Heart left ventricle (tissue), 16 donors: ENCODE measurements at regions not wholly inside any gene's neighbourhood (a gene's known extent, or its start where the extent isn't known, plus 50 kb on each side); places are given as distances from the start of the nearest gene placed in this dataset.

Experiments used
- ATAC-seq, 4 donors: fragments of 200-7000 bp; cut with Tn5 transposase; one replicate each; pipeline ENCODE4 v1.9.1; 2020 to 2022; ENCODE audit warnings: moderate library complexity in 4 of 4, mild to moderate bottlenecking in 3 of 4, moderate number of reproducible peaks in 1 of 4
- DNase-seq, 5 donors: peaks; one replicate each; pipeline ENCODE4 v3.0.0-alpha.2; 2020
- H3K27ac ChIP-seq, 12 donors: fragments of 200-600 bp; sonication (generic) in 4 of 12; one replicate each; pipeline versions ENCODE4 v1.5.0 to v1.8.0; 2016 to 2022; ENCODE audit warnings: mild to moderate bottlenecking in 2 of 12
- H3K27me3 ChIP-seq, 9 donors: fragments of 200-600 bp; sonication (generic) in 2 of 9; one replicate each; pipeline versions ENCODE4 v1.5.1 to v1.8.0; 2016 to 2022; ENCODE audit warnings: mild to moderate bottlenecking in 3 of 9
- H3K36me3 ChIP-seq, 9 donors: fragments of 200-600 bp; sonication (generic) in 2 of 9; one replicate each; pipeline versions ENCODE4 v1.5.0 to v1.8.0; 2018 to 2022; ENCODE audit warnings: mild to moderate bottlenecking in 2 of 9
- H3K4me1 ChIP-seq, 12 donors: fragments of 200-600 bp; sonication (generic) in 4 of 12; one replicate each; pipeline versions ENCODE4 v1.5.0 to v1.8.0; 2016 to 2022; ENCODE audit warnings: mild to moderate bottlenecking in 3 of 12
- H3K4me3 ChIP-seq, 12 donors: fragments of 200-600 bp; sonication (generic) in 4 of 12; one replicate each; pipeline versions ENCODE4 v1.5.0 to v1.8.0; 2017 to 2022; ENCODE audit warnings: mild to moderate bottlenecking in 9 of 12, moderate library complexity in 4 of 12
- H3K9me3 ChIP-seq, 12 donors: fragments of 200-600 bp; sonication (generic) in 4 of 12; one replicate each; pipeline versions ENCODE4 v1.5.0 to v1.8.0; 2016 to 2022; ENCODE audit warnings: mild to moderate bottlenecking in 1 of 12
- CTCF ChIP-seq, 12 donors: fragments of 200-600 bp; sonication (generic) in 4 of 12; IDR thresholded peaks; one replicate each; pipeline versions ENCODE4 v1.5.0 to v1.8.0; 2018 to 2022; ENCODE audit warnings: antibody characterized with exemption in 12 of 12, mild to moderate bottlenecking in 5 of 12
- POLR2A ChIP-seq, 2 donors: fragments of 450-650 bp; IDR thresholded peaks; one replicate each; pipeline ENCODE4 v1.6.1; 2017; ENCODE audit warnings: antibody characterized with exemption in 2 of 2, mild to moderate bottlenecking in 2 of 2, moderate library complexity in 2 of 2
- WGBS, 4 donors: extraction: QIAGEN DNeasy Blood & Tissue Kit in 2 of 4; methylation state at CpG; one replicate each; pipeline versions ENCODE4 v1.1.5 to v1.1.7; 2013 to 2018; 5-methylcytosine and 5-hydroxymethylcytosine counted together
- intact Hi-C, 10 donors: fragments of 100-400 bp; cut with DNase I; formaldehyde crosslinking; loops; one replicate each; pipeline versions ENCODE4 v1.11.1 to v1.14.2; 2022
- donor health status: ischemic (EF 13 %, LVEDD 7.1; RV severe dilation, severe dysfunction).
- donor health status: healthy with polysubstance abuse.
- donor health status: DM: no; HTN: yes; CAD: no.
- donor health status: DM: no; HTN: no; CAD: no.
- donor health status: ischemic (EF 25% LVEDD 6.9; RV normal size, moderate dysfunction).
- donor health status: ischemic (EF 25% LVEDD 5.7; RV mildly dilated, moderate dysfunction).
- donor health status: healthy.
- donor health status: DM: yes; HTN: yes; CAD: no.
- donor health status: ischemic (EF 35%, LVEDD 5.7; RV mildly dilated, moderate dysfunction).
- donor health status: nonischemic (EF 11% LVEDD 7.7; RV severe dilation, severe dysfunction).
- donor health status: DM: yes; HTN: yes; CAD: no.
- donor health status: PGD.
- donor health status: ischemic (EF 29% LVEDD 5.4; RV normal size, mild dysfunction).
- donor health status: nonischemic (EF 23%, LVEDD 6.1; RV moderate dilation, normal function).

- Histone ChIP-seq H3K27ac (no peak overlapping the region), H3K4me1 (peaks cover 0 to 21% (median 3%) of the 10 kb centered on the region in 12 donors), H3K36me3 (no peaks in the 10 kb centered on the region), H3K27me3 (no peaks in the 10 kb centered on the region), H3K9me3 (peaks cover 0 to 7% (median 0%) of the 10 kb centered on the region in 12 donors), H3K4me3 (no peak overlapping the region)
- no peak for TF ChIP-seq CTCF (IDR thresholded peaks at IDR 0.05)
- TF ChIP-seq POLR2A (IDR thresholded peaks at IDR 0.05): no peak
- intact Hi-C loops: no loop called here
- no peak for DNase-seq
- 93 to 96% (median 95%) methylated on average over 4 of the region's 4 CpGs for WGBS, 4 donors
- no peak for ATAC-seq
These were observed 209.2 kb downstream of the NCK2 start for GRCh38 chr2:105953942-105954341.

GRCh38 chr2:105952131-105952530, 207.4 kb downstream of the NCK2 start:
- 59 to 78% (median 74%) methylated on average over 1 of the region's 1 CpG for WGBS, 4 donors
- DNase-seq (no peak), ATAC-seq (no peak)
- Histone ChIP-seq H3K27me3 (no peaks in the 10 kb centered on the region), H3K36me3 (no peaks in the 10 kb centered on the region), H3K27ac (no peak overlapping the region), H3K4me1 (peaks cover 0 to 21% (median 3%) of the 10 kb centered on the region in 12 donors), H3K9me3 (no peaks in the 10 kb centered on the region), H3K4me3 (no peak overlapping the region)
- intact Hi-C loops: no loop called here
- TF ChIP-seq CTCF (IDR thresholded peaks at IDR 0.05): no peak
- no peak for TF ChIP-seq POLR2A (IDR thresholded peaks at IDR 0.05)

GRCh38 chr2:105951384-105951694, 206.6 kb downstream of the NCK2 start:
- intact Hi-C loops: no loop called here
- ATAC-seq: no peak
- Histone ChIP-seq H3K9me3 (no peaks in the 10 kb centered on the region), H3K4me1 (peaks cover 0 to 21% (median 3%) of the 10 kb centered on the region in 12 donors), H3K4me3 (no peak overlapping the region), H3K27me3 (no peaks in the 10 kb centered on the region), H3K36me3 (no peaks in the 10 kb centered on the region), H3K27ac (peak overlapping the region in 2 of 12 donors; percentile 3 to 18)
- WGBS, 4 donors: 68 to 89% (median 76%) methylated on average over 3 of the region's 3 CpGs
- TF ChIP-seq POLR2A (IDR thresholded peaks at IDR 0.05) (no peak), CTCF (IDR thresholded peaks at IDR 0.05) (no peak)
- no peak for DNase-seq

GRCh38 chr2:105950521-105951383, 206.0 kb downstream of the NCK2 start:
- 63 to 73% (median 65%) methylated on average over 10 of the region's 10 CpGs for WGBS, 4 donors

More at GRCh38 chr2:105950521-105951383, 206.0 kb downstream of the NCK2 start:
- TF ChIP-seq CTCF (IDR thresholded peaks at IDR 0.05) (no peak), POLR2A (IDR thresholded peaks at IDR 0.05) (no peak)
- intact Hi-C loops: no loop called here
- no peak for DNase-seq
- Histone ChIP-seq H3K4me1 (peaks cover 0 to 21% (median 3%) of the 10 kb centered on the region in 12 donors), H3K27me3 (no peaks in the 10 kb centered on the region), H3K36me3 (no peaks in the 10 kb centered on the region), H3K4me3 (no peak overlapping the region), H3K27ac (peak overlapping the region in 3 of 12 donors; percentile 3 to 20 (median 18)), H3K9me3 (no peaks in the 10 kb centered on the region)
- peak in 1 of 4 donors; percentile 62 for ATAC-seq
